H9 (cell line): ENCODE measurements at regions not wholly inside any gene's neighbourhood (a gene's known extent, or its start where the extent isn't known, plus 50 kb on each side); places are given as distances from the start of the nearest gene placed in this dataset.

ENCODE experiments used
- DNase-seq: peaks from one replicate; pipeline ENCODE4 v3.0.0-alpha.2; 2017
- H2AFZ ChIP-seq: one replicate; pipeline ENCODE4 v1.6.1; 2013; ENCODE audit warnings: mild to moderate bottlenecking, low read length, control low read depth, moderate library complexity
- H2AK5ac ChIP-seq: 2 replicates; pipeline ENCODE4 v1.6.1; 2013; ENCODE audit warnings: low read length, control low read depth, mixed read lengths; ENCODE audit not compliant: insufficient read length
- H2BK120ac ChIP-seq: one replicate; pipeline ENCODE4 v1.6.1; 2013; ENCODE audit warnings: low read depth, mild to moderate bottlenecking, low read length, control low read depth, inconsistent platforms; ENCODE audit not compliant: poor library complexity, severe bottlenecking
- H2BK12ac ChIP-seq: 2 replicates; pipeline ENCODE4 v1.6.1; 2013; ENCODE audit warnings: low read length, control low read depth, mixed read lengths, low read depth; ENCODE audit not compliant: insufficient read length
- H2BK15ac ChIP-seq: 2 replicates; pipeline ENCODE4 v1.6.1; 2013; ENCODE audit warnings: low read depth, low read length, control low read depth
- H2BK20ac ChIP-seq: one replicate; pipeline ENCODE4 v1.6.1; 2013; ENCODE audit warnings: low read depth, mild to moderate bottlenecking, low read length, control low read depth, inconsistent platforms; ENCODE audit not compliant: poor library complexity, severe bottlenecking
- H2BK5ac ChIP-seq: 2 replicates; pipeline ENCODE4 v1.6.1; 2013; ENCODE audit warnings: low read length, control low read depth, mixed read lengths; ENCODE audit not compliant: insufficient read length
- H3K14ac ChIP-seq: 2 replicates; pipeline ENCODE4 v1.6.1; 2013; ENCODE audit warnings: low read length, control low read depth; ENCODE audit not compliant: insufficient read depth
- H3K18ac ChIP-seq: 2 replicates; pipeline ENCODE4 v1.6.1; 2013; ENCODE audit warnings: low read depth, mild to moderate bottlenecking, mixed read lengths, low read length, control low read depth; ENCODE audit not compliant: insufficient read length
- H3K23ac ChIP-seq: 2 replicates; pipeline ENCODE4 v1.6.1; 2013; ENCODE audit warnings: low read length, control low read depth, mixed read lengths, low read depth; ENCODE audit not compliant: insufficient read length
- H3K23me2 ChIP-seq: 2 replicates; pipeline ENCODE4 v1.6.1; 2013; ENCODE audit warnings: low read depth, mild to moderate bottlenecking, mixed read lengths, low read length, control low read depth; ENCODE audit not compliant: insufficient read length, poor library complexity, severe bottlenecking
- H3K27ac ChIP-seq: 2 replicates; pipeline ENCODE4 v1.5.1; 2013; ENCODE audit warnings: low read length, control low read depth, mixed read lengths, low read depth; ENCODE audit not compliant: insufficient read length
- H3K27me3 ChIP-seq: 2 replicates; pipeline ENCODE4 v1.6.1; 2013; ENCODE audit warnings: low read length, control low read depth, inconsistent platforms; ENCODE audit not compliant: insufficient read depth
- H3K4ac ChIP-seq: 2 replicates; pipeline ENCODE4 v1.6.1; 2013; ENCODE audit warnings: low read depth, mild to moderate bottlenecking, control low read depth, inconsistent platforms, low read length, moderate library complexity
- H3K4me1 ChIP-seq: 2 replicates; pipeline ENCODE4 v1.6.1; 2013; ENCODE audit warnings: low read length, control low read depth, inconsistent platforms; ENCODE audit not compliant: insufficient read depth
- H3K4me2 ChIP-seq: 2 replicates; pipeline ENCODE4 v1.6.1; 2013; ENCODE audit warnings: low read length, control low read depth, mixed read lengths; ENCODE audit not compliant: insufficient read length, insufficient read depth
- H3K56ac ChIP-seq: 2 replicates; pipeline ENCODE4 v1.6.1; 2013; ENCODE audit warnings: low read depth, mild to moderate bottlenecking, mixed read lengths, low read length, control low read depth; ENCODE audit not compliant: insufficient read length
- H3K79me1 ChIP-seq: 2 replicates; pipeline ENCODE4 v1.6.1; 2013; ENCODE audit warnings: low read depth, mild to moderate bottlenecking, moderate library complexity, low read length, control low read depth, inconsistent platforms; ENCODE audit not compliant: insufficient read depth, poor library complexity, severe bottlenecking
- H3K79me2 ChIP-seq: 2 replicates; pipeline ENCODE4 v1.6.1; 2013; ENCODE audit warnings: low read length, control low read depth, inconsistent platforms; ENCODE audit not compliant: insufficient read depth
- H3K9ac ChIP-seq: 2 replicates; pipeline ENCODE4 v1.6.1; 2013; ENCODE audit warnings: low read length, control low read depth, mixed read lengths; ENCODE audit not compliant: insufficient read length; ENCODE audit errors: extremely low read depth
- H3K9me3 ChIP-seq: one replicate; pipeline ENCODE4 v1.6.1; 2013; ENCODE audit warnings: low read depth, low read length, inconsistent platforms; ENCODE audit not compliant: control insufficient read depth
- H3T11ph ChIP-seq: one replicate; pipeline ENCODE4 v1.6.1; 2013; ENCODE audit warnings: mild to moderate bottlenecking, low read length, control low read depth, inconsistent platforms
- H4K20me1 ChIP-seq: one replicate; pipeline ENCODE4 v1.6.1; 2013; ENCODE audit not compliant: control insufficient read depth, insufficient read length, insufficient read depth
- H4K5ac ChIP-seq: 2 replicates; pipeline ENCODE4 v1.6.1; 2013; ENCODE audit warnings: low read depth, mild to moderate bottlenecking, mixed read lengths, low read length, control low read depth; ENCODE audit not compliant: insufficient read length
- H4K8ac ChIP-seq: replicated peaks from 2 replicates; pipeline ENCODE4 v1.6.1; 2013; ENCODE audit warnings: low read length, control low read depth, mixed read lengths, low read depth; ENCODE audit not compliant: insufficient read length
- H4K91ac ChIP-seq: 2 replicates; pipeline ENCODE4 v1.6.1; 2013; ENCODE audit warnings: low read depth, mild to moderate bottlenecking, moderate library complexity, mixed read lengths, low read length, control low read depth; ENCODE audit not compliant: insufficient read length
- H3K27ac Mint-ChIP-seq, 3 experiments: 2 replicates in 2 of 3; 3 replicates in 1 of 3; pipeline ENCODE4 v1.8.0; 2020 to 2021; ENCODE audit warnings: mixed read lengths in 3 of 3, mild to moderate bottlenecking in 1 of 3, moderate library complexity in 1 of 3
- H3K27me3 Mint-ChIP-seq: 2 replicates; pipeline ENCODE4 v1.8.0; 2021; ENCODE audit warnings: low read depth, mild to moderate bottlenecking, moderate library complexity, mixed read lengths
- H3K36me3 Mint-ChIP-seq, 3 experiments: 2 replicates in 2 of 3; 3 replicates in 1 of 3; pipeline ENCODE4 v1.8.0; 2020 to 2021; ENCODE audit warnings: low read depth in 3 of 3, mixed read lengths in 3 of 3; ENCODE audit not compliant: insufficient read depth in 1 of 3
- H3K4me1 Mint-ChIP-seq, 2 experiments: 2 replicates each; pipeline ENCODE4 v1.8.0; 2020; ENCODE audit warnings: mixed read lengths in 2 of 2
- H3K4me3 Mint-ChIP-seq, 2 experiments: 2 replicates in 1 of 2; 3 replicates in 1 of 2; pipeline ENCODE4 v1.8.0; 2020 to 2021; ENCODE audit warnings: mild to moderate bottlenecking in 2 of 2, mixed read lengths in 2 of 2, moderate library complexity in 1 of 2
- H3K9me3 Mint-ChIP-seq, 2 experiments: 2 replicates in 1 of 2; 3 replicates in 1 of 2; pipeline ENCODE4 v1.8.0; 2020; ENCODE audit warnings: mild to moderate bottlenecking in 2 of 2, mixed read lengths in 2 of 2, moderate library complexity in 1 of 2
- CTCF ChIP-seq: fragments of 200-600 bp; sonication (generic); conservative IDR thresholded peaks from 3 replicates; pipeline ENCODE4 v1.8.0; 2021; ENCODE audit warnings: antibody characterized with exemption, mild to moderate bottlenecking
- WGBS: extraction: QIAGEN DNeasy Blood & Tissue Kit; methylation state at CpG from one replicate; pipeline ENCODE4 v1.1.7; 2013; ENCODE audit warnings: missing lambda C conversion rate, low lambda C conversion rate, mixed read lengths; ENCODE audit not compliant: insufficient read length; ENCODE audit errors: extremely low coverage; 5-methylcytosine and 5-hydroxymethylcytosine counted together

GRCh38 chr5:155631116-155631515 lies 617.6 kb downstream of the KIF4B start:
- H3K4me1 ChIP-seq: peaks cover 2% of the 10 kb centered on the region; the same call in 1 of the 2 replicates

More at GRCh38 chr5:155631116-155631515, 617.6 kb downstream of the KIF4B start:
- no peak for DNase-seq
- Histone ChIP-seq H3K23ac (no peak overlapping the region), H3K23me2 (no peaks in the 10 kb centered on the region), H3K79me1 (no peaks in the 10 kb centered on the region), H2AFZ (no peak overlapping the region), H2BK120ac (no peak overlapping the region), H2BK20ac (no peak overlapping the region), H4K8ac (no peak overlapping the region), H2BK5ac (no peak overlapping the region), H3K9ac (no peak overlapping the region), H2AK5ac (no peak overlapping the region), H3K14ac (no peak overlapping the region), H3K9me3 (peaks cover 9% of the 10 kb centered on the region), H4K91ac (no peak overlapping the region), H4K5ac (no peak overlapping the region), H3K18ac (no peak overlapping the region), H4K20me1 (no peaks in the 10 kb centered on the region), H3K4ac (no peak overlapping the region), H2BK12ac (no peak overlapping the region), H3K27ac (no peak overlapping the region), H3K79me2 (no peaks in the 10 kb centered on the region), H2BK15ac (no peak overlapping the region), H3T11ph (no peak overlapping the region), H3K27me3 (no peaks in the 10 kb centered on the region), H3K4me2 (no peak overlapping the region), H3K56ac (no peak overlapping the region)
- TF ChIP-seq CTCF: no peak
- H3K36me3 Mint-ChIP-seq: peaks cover 0 to 4% (median 0%) of the 10 kb centered on the region in 3 experiments; a peak in 2 of 7 replicates
- no CpG with 5 or more reads among the region's 3 CpGs for WGBS
- H3K4me1 Mint-ChIP-seq: peaks cover 0 to 8% of the 10 kb centered on the region in 2 experiments; a peak in 1 of 4 replicates
- no peak overlapping the region for H3K4me3 Mint-ChIP-seq
- no peaks in the 10 kb centered on the region for H3K27me3 Mint-ChIP-seq
- H3K9me3 Mint-ChIP-seq: peaks cover 5 to 7% of the 10 kb centered on the region in 2 experiments; a peak in 4 of 5 replicates
- H3K27ac Mint-ChIP-seq: no peak overlapping the region
